ENCODE measurements at regions not wholly inside any gene's neighbourhood (a gene's known extent, or its start where the extent isn't known, plus 50 kb on each side); places are given as distances from the start of the nearest gene placed in this dataset.
"Not testable (repeated sequence)": the region's sequence is repeated elsewhere in the genome, so short reads cannot be mapped to it uniquely, and the experiment has no call there.

DNA sequence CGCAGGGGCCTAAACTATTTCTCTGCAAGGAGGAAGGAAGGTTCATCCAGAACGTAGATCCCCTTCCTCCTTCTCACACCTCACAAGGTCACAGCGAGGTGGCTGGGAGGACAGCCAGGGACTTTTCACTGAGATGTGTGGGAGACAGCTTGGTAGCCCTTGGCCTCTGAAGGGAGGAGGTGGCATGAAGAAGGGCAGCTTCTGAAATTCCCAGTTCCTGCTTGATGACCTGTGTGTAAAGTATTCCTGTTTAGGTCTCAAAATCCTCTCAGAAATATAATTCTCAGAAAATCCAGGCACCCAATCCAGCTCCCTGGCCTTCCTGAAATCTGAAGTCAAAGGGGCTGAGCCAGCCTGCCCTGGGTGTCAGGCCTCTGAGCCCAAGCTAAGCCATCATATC is 84.9 kb upstream of the ALDH3B2 start:
- not testable (repeated sequence) for DNase-seq

DNA sequence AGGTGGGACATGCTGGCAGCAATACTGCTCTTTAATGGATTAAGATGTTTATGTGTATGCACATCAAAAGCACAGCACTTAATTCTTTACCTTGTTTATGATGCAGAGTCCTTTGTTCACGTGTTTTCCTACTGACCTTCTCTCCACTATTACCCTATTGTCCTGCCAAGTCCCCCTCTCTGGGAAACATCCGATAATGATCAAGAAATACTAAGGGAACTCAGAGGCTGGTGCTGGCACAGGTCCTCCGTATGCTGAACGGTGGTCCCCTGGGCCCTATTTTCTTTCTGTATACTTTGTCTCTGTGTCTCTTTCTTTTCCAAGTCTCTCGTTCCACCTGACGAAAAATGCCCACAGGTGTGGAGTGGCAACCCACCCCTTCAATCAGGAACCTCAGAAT is 84.0 kb upstream of the ALDH3B2 start:
- not testable (repeated sequence) for DNase-seq

DNA sequence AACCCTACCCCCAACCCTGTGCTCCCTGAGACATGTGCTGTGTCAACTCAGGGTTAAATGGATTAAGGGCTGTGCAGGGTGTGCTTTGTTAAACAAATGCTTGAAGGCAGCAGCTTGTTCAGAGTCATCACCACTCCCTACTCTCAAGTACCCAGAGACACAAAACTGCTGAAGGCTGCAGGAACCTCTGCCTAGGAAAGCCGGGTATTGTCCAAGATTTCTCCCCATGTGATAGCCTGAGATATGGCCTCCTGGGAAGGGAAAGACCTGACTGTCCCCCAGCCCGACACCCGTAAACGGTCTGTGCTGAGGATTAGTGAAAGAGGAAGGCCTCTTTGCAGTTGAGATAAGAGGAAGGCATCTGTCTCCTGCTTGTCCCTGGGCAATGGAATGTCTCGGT is 83.6 kb upstream of the ALDH3B2 start:
- not testable (repeated sequence) for DNase-seq

DNA sequence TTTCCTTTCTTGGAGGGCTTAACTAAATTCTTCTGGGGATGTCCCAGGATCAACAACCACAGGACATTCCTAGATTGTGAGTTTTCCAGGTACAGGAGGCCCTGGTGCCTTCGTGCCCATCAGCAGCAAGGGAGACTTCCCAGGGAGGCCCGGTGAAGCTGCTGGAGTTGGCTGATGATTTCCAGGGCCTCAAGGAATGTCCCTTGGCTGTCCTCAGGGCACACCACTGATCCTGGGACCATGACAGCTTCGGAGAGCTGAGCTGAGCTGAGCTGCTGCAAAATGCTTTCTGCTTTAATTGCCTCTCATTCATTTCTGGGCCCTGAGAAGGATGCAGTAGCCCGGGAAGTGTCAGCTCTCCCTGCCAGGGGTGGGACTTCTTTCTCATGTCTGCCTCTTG is 79.4 kb upstream of the ALDH3B2 start:
- not testable (repeated sequence) for DNase-seq

DNA sequence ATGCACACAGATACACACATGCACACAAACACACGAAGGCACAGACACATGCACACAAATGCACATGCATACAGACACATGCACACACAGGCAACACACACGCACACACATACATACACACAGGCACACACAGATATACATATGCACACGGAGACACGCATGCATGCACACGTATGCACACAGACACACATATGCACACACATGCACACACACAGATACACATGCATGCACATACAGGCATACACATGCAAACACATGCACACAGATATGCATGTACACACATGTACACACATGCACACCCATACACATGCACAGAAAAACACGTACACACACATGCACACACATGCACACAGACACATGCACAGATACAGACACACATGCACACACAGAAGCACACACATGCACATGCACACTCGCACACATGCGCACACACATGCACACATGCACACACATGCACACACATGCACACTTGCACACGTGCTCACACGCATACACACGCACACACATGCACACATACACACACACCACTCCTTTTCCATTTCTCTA is 70.8 kb upstream of the ALDH3B2 start:
- DNase-seq: no peak

DNA sequence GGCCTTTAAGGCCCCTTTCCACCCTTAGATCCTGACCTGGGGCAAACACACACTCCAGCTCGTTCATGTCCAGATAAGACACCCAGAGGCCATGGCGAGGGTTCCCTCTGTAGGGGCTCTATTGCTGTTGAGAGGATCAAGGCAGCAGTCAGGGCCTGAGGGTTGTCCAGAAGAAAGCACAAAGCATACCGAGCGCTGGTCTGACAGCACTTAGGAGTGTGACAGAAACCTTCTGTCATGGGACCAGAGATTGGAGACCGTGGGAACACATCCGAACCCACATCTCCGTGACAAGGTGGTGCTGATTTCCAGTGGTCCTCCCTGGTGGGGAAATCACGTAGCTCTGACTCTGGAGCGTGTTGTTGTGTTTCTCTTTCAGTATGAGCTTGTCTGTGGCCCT is 69.8 kb upstream of the ALDH3B2 start:
- not testable (repeated sequence) for DNase-seq

DNA sequence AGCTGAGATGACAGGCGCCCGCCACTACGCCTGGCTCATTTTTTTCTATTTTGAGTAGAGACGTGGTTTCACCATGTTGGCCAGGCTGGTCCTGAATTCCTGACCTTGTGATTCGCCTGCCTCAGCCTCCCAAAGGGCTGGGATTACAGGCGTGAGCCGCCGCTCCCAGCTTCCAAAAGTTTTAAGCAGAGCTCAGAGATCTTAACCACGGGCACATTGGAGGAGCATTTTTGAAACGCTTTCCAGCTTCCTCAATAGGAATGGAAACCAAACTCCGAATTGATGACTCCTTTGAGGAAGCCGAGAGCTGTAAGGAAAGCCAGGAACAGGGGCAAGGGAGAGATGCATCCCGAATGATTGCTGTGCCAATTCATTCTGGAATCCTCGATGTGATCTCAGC is 63.8 kb upstream of the ALDH3B2 start:
- not testable (repeated sequence) for DNase-seq

DNA sequence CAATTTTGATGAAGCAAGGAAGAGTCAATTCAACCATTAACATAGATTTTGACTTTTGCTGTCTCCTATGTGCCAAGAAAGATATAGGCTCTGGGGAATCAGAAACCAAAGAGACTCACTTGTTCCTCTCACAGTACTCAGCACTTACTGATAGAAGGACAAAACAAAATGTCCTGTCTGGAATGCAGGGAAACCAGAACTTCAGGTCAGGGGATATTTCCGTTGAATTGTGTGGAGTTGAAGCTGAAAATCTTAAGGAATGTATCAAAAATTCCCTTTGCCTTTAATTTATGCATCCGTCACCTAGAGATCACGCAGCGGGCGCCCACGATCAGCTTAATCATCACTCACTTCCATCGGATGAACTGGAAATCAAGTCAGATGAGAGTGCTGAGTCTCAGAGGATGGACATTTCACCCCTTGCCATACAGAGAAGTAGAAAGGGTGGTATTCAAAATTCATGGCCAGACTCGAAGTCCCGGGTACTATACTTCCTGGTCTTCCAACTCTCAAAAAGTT is 63.2 kb upstream of the ALDH3B2 start:
- DNase-seq: not testable (repeated sequence)

DNA sequence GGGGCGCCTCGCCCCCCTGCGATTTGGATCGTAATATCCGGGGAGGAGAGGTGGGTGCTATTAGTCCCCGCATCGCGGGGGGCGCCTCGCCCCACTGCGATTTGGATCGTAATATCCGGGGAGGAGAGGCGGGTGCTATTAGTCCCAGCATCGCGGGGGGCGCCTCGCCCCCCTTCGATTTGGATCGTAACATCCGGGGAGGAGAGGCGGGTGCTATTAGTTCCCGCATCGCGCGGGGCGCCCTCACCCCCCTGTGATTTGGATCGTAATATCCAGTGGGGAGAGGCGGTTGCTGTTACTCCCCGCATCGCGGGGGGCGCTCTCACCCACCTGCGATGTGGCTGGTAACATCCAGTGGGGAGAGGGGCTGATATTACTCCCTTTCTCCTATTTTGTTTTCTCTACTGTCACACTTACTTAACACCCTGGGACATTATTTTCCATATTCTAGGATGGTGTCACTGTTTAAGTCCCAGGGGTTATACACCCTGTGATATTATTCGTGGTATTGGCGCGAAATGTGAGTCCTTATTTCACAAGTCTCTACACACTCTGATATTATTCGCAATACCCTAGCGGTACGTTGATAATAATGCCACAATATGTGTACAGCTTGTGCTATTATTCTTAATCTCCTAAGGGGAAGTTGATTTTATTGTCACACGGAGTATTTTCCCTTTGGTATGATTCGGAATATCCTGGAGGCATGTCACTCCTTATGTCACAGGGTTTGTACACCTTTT is 57.8 kb upstream of the ALDH3B2 start:
- DNase-seq: peak; percentile 39

DNA sequence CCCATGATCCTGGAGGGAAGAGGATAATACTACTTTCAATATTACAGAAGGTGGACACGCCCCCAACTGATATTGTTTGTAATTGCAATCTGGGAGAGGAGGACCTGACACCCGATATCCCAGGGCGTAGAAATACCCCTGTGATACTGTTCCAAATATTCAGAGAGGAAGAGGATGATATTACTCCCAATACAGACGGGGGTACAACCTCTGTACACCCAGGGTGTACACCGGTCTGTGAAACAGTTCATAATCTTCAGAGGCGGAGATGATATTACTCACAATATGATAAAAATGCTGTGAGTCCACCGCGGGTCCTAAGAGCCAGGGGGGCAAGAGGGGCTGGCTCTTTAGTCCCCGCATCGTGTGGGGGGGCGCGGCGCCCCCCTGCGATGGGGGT is 57.2 kb upstream of the ALDH3B2 start:
- no peak for DNase-seq

DNA sequence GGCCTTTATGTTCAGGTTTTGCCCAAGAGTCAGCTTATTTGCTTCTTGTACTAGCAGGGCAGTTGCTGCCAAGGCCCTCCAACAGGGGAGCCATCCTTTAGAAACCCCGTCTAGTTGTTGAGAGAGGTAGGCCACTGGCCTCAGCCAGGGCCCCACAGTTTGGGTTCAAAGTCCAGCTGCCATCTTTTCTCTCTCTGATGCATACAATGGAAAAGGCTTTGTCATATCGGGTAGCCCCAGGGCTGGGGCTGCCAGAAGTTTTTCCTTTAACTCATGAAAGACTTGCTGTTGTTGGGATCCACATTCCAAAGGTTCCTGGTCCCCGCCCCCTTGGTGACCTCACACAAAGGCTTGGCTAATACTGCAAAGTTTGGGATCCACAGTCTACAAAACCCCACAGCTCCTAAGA is 53.7 kb upstream of the ALDH3B2 start:
- not testable (repeated sequence) for DNase-seq

DNA sequence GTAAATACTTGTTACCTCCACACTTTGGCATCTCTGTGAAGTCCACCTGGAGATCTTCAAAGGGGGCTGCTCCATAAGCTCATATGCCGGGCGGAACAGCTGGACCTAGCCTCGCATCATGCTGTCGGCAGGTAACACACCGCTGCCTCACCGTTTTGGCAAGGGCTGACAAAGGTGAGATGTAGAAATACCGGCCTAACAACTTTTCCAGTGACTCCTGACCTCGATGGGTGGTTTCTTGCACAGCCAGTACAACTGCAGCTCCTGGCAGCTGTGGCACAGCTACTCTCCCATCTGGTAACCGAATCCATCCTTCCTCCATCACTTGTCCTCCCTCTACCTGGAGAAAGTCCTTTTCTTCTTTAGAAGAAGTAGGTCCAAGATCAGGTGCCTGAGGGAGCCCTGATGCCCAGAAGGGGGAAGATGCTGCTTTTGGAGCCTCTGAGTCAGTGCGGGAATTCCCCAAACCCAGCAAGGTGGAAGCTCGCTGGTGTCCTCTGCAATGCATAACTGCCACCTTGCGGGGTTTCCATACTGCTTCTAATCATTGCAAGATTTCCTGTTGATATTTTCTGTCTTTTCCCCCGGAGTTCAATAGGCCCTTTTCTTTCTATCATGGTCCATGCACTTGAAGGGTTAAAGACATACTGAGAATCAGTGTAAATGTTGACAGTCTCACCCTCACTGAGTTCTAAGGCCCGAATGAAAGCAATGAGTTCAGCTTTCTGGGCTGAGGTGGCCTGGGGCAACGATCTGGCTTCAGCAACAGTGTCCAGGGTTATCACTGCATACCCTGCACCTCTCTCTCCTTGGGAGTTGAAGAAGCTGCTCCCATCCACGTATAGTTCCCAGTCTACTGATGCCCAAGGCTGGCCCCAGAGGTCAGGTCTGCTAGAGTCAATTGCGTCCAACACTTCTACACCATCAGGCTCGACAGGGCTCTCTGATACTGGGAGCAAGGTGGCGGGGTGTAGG is 52.9 kb upstream of the ALDH3B2 start:
- peak; percentile 67 for DNase-seq
